ENCODE measurements at regions not wholly inside any gene's neighbourhood (a gene's known extent, or its start where the extent isn't known, plus 50 kb on each side); places are given as distances from the start of the nearest gene placed in this dataset.

GRCh38 chr2:48253301-48253700, 61.2 kb upstream of the FOXN2 start:
- DNase-seq (no peak), ATAC-seq (no peak)
- in situ Hi-C loops (cut with MboI; ENCODE audit: low sequenced_read_pairs in 4 of 4), result loop anchor here in 1 of 4 donors (10.0 kb wide), 1 partner anchor 52 kb away; no protein-coding TSS in a partner anchor
- TF ChIP-seq, protein P1, sequence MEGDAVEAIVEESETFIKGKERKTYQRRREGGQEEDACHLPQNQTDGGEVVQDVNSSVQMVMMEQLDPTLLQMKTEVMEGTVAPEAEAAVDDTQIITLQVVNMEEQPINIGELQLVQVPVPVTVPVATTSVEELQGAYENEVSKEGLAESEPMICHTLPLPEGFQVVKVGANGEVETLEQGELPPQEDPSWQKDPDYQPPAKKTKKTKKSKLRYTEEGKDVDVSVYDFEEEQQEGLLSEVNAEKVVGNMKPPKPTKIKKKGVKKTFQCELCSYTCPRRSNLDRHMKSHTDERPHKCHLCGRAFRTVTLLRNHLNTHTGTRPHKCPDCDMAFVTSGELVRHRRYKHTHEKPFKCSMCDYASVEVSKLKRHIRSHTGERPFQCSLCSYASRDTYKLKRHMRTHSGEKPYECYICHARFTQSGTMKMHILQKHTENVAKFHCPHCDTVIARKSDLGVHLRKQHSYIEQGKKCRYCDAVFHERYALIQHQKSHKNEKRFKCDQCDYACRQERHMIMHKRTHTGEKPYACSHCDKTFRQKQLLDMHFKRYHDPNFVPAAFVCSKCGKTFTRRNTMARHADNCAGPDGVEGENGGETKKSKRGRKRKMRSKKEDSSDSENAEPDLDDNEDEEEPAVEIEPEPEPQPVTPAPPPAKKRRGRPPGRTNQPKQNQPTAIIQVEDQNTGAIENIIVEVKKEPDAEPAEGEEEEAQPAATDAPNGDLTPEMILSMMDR (IDR thresholded peaks at IDR 0.05 in 4 of 5, conservative IDR thresholded peaks at IDR 0.05 in 1 of 5), result no peak
- TF ChIP-seq POLR2A (IDR thresholded peaks at IDR 0.05), result no peak
- Histone ChIP-seq H3K27ac (no peak overlapping the region), H3K4me1 (peaks cover 30 to 35% of the 10 kb centered on the region in 2 donors), H3K36me3 (no peaks in the 10 kb centered on the region), H3K27me3 (no peaks in the 10 kb centered on the region), H3K4me3 (no peak overlapping the region), H3K9me3 (no peaks in the 10 kb centered on the region)
- intact Hi-C loops (cut with DNase I; ENCODE audit: low total_unique reads), result no loop called here

DNA sequence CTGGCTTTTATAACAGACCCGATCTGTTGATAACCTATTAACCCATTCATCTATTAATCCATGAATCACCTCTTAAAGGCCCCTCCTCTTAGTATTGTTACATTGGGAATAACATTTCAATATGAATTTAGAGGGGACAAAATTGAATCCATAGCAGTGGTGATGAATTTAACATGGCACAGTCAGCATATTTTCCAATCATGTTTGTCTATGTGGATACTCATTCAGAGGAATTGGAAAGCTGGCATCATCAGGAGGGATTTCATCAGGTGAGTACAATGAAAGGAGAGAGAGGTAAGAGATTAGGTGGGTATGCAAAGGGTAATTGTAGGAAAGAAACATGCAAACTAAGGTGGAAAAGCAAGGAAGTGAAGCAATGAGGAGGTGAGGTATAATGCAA, 59.6 kb upstream of the FOXN2 start:
- Histone ChIP-seq H3K27ac (no peak overlapping the region), H3K9me3 (no peaks in the 10 kb centered on the region), H3K4me3 (no peak overlapping the region), H3K4me1 (peaks cover 14 to 19% of the 10 kb centered on the region in 2 donors), H3K36me3 (no peaks in the 10 kb centered on the region), H3K27me3 (no peaks in the 10 kb centered on the region)
- in situ Hi-C loops (cut with MboI; ENCODE audit: low sequenced_read_pairs in 4 of 4), result loop anchor here in 1 of 4 donors (10.0 kb wide), 1 partner anchor 50 kb away; no protein-coding TSS in a partner anchor
- intact Hi-C loops (cut with DNase I; ENCODE audit: low total_unique reads), result no loop called here
- ATAC-seq (no peak), DNase-seq (no peak)
- no peak for TF ChIP-seq POLR2A (IDR thresholded peaks at IDR 0.05)
- TF ChIP-seq, protein P1 (IDR thresholded peaks at IDR 0.05 in 4 of 5, conservative IDR thresholded peaks at IDR 0.05 in 1 of 5), result no peak

GRCh38 chr2:48257456-48257855, 57.0 kb upstream of the FOXN2 start:
- Histone ChIP-seq H3K36me3 (no peaks in the 10 kb centered on the region), H3K9me3 (no peaks in the 10 kb centered on the region), H3K4me3 (no peak overlapping the region), H3K27ac (no peak overlapping the region), H3K27me3 (no peaks in the 10 kb centered on the region), H3K4me1 (no peaks in the 10 kb centered on the region)
- ATAC-seq (no peak), DNase-seq (no peak)
- intact Hi-C loops (cut with DNase I; ENCODE audit: low total_unique reads) (no loop called here), in situ Hi-C loops (cut with MboI; ENCODE audit: low sequenced_read_pairs in 4 of 4) (loop anchor here in 1 of 4 donors (10.0 kb wide), 1 partner anchor 47 kb away; no protein-coding TSS in a partner anchor)
- TF ChIP-seq, protein P1 (IDR thresholded peaks at IDR 0.05 in 4 of 5, conservative IDR thresholded peaks at IDR 0.05 in 1 of 5), result no peak
- no peak for TF ChIP-seq POLR2A (IDR thresholded peaks at IDR 0.05)

GRCh38 chr2:48258481-48259149, 55.9 kb upstream of the FOXN2 start:
- ATAC-seq (no peak), DNase-seq (no peak)
- no peaks in the 10 kb centered on the region for H3K9me3 ChIP-seq
- H3K27me3 ChIP-seq, result no peaks in the 10 kb centered on the region
- intact Hi-C loops (cut with DNase I; ENCODE audit: low total_unique reads), result no loop called here
- no peaks in the 10 kb centered on the region for H3K36me3 ChIP-seq
- in situ Hi-C loops (cut with MboI; ENCODE audit: low sequenced_read_pairs in 4 of 4), result loop anchor here in 1 of 4 donors (10.0 kb wide), 1 partner anchor 46 kb away; no protein-coding TSS in a partner anchor
- no peaks in the 10 kb centered on the region for H3K4me1 ChIP-seq
- H3K27ac ChIP-seq, result no peak overlapping the region
- no peak overlapping the region for H3K4me3 ChIP-seq
- no peak for TF ChIP-seq POLR2A (IDR thresholded peaks at IDR 0.05)
- TF ChIP-seq, protein P1 (IDR thresholded peaks at IDR 0.05 in 4 of 5, conservative IDR thresholded peaks at IDR 0.05 in 1 of 5), result no peak
